Neural cell (in vitro differentiated cells): ENCODE measurements at regions not wholly inside any gene's neighbourhood (a gene's known extent, or its start where the extent isn't known, plus 50 kb on each side); places are given as distances from the start of the nearest gene placed in this dataset.

Experiments
- H2AFZ ChIP-seq: fragments of 200-600, 300-800 bp; sonication (generic), shearing (Covaris generic); 2 replicates; pipeline ENCODE4 v1.6.0; 2014; ENCODE audit warnings: low read depth, mild to moderate bottlenecking, antibody characterized with exemption, low read length, moderate library complexity
- H3F3A ChIP-seq: fragments of 200-600 bp; shearing (Covaris generic); 2 replicates; pipeline ENCODE4 v1.6.1; 2016; ENCODE audit warnings: mild to moderate bottlenecking, moderate library complexity, mixed read lengths, antibody characterized with exemption, low read length; ENCODE audit not compliant: insufficient read depth, poor library complexity, severe bottlenecking
- H3K27ac ChIP-seq: fragments of 200-600, 300-800 bp; sonication (generic), shearing (Covaris generic); 2 replicates; pipeline ENCODE4 v1.5.1; 2014; ENCODE audit warnings: mild to moderate bottlenecking, low read length, moderate library complexity
- H3K27me3 ChIP-seq: fragments of 300-800, 200-600 bp; sonication (generic), shearing (Covaris generic); 2 replicates; pipeline ENCODE4 v1.6.0; 2014; ENCODE audit warnings: mild to moderate bottlenecking, low read depth, low read length, moderate library complexity; ENCODE audit not compliant: insufficient read depth
- H3K36me3 ChIP-seq: fragments of 300-800, 200-600 bp; sonication (generic), shearing (Covaris generic); 2 replicates; pipeline ENCODE4 v1.5.1; 2014; ENCODE audit warnings: mild to moderate bottlenecking, antibody characterized with exemption, low read length, moderate library complexity; ENCODE audit not compliant: insufficient read depth
- H3K4me2 ChIP-seq: fragments of 300-800, 200-600 bp; sonication (generic), shearing (Covaris generic); 2 replicates; pipeline ENCODE4 v1.6.0; 2014; ENCODE audit warnings: mild to moderate bottlenecking, low read length
- H3K4me3 ChIP-seq: fragments of 300-800, 200-600 bp; sonication (generic), shearing (Covaris generic); 2 replicates; pipeline ENCODE4 v1.5.1; 2014; ENCODE audit warnings: mild to moderate bottlenecking, low read length, moderate library complexity
- H3K79me2 ChIP-seq: fragments of 200-600 bp; shearing (Covaris generic); replicated peaks from 2 replicates; pipeline ENCODE4 v1.6.0; 2014; ENCODE audit warnings: mild to moderate bottlenecking, low read length, moderate library complexity; ENCODE audit not compliant: insufficient read depth
- H3K9ac ChIP-seq: fragments of 300-800, 200-600 bp; sonication (generic), shearing (Covaris generic); 2 replicates; pipeline ENCODE4 v1.6.1; 2016; ENCODE audit warnings: mild to moderate bottlenecking, low read length, mixed read lengths
- H3K9me2 ChIP-seq: fragments of 200-600 bp; shearing (Covaris generic); 2 replicates; pipeline ENCODE4 v1.6.1; 2016; ENCODE audit warnings: mild to moderate bottlenecking, low read length, mixed read lengths; ENCODE audit not compliant: insufficient read depth
- H3K9me3 ChIP-seq: fragments of 200-600, 300-800 bp; sonication (generic), shearing (Covaris generic); 2 replicates; pipeline ENCODE4 v1.6.1; 2016; ENCODE audit warnings: mild to moderate bottlenecking, mixed run types, low read length, moderate library complexity, mixed read lengths
- H4K20me1 ChIP-seq: fragments of 200-600 bp; shearing (Covaris generic); 2 replicates; pipeline ENCODE4 v1.6.1; 2016; ENCODE audit warnings: mild to moderate bottlenecking, mixed run types; ENCODE audit not compliant: insufficient read depth
- EP300 ChIP-seq: fragments of 450-650 bp; conservative IDR thresholded peaks from 2 replicates; pipeline ENCODE4 v1.6.1; 2014; ENCODE audit warnings: antibody characterized with exemption, mild to moderate bottlenecking, moderate library complexity; ENCODE audit not compliant: poor library complexity, severe bottlenecking
- EZH2 ChIP-seq: fragments of 200-600, 300-800 bp; shearing (Covaris generic), sonication (generic); IDR thresholded peaks from 2 replicates; pipeline ENCODE4 v1.6.1; 2014; ENCODE audit warnings: antibody characterized with exemption, low read length, borderline replicate concordance, mild to moderate bottlenecking; ENCODE audit not compliant: insufficient read depth, poor library complexity, severe bottlenecking
- MXI1 ChIP-seq: fragments of 450-650 bp; conservative IDR thresholded peaks from 2 replicates; pipeline ENCODE4 v1.6.1; 2014; ENCODE audit warnings: antibody characterized with exemption, mild to moderate bottlenecking; ENCODE audit not compliant: poor library complexity, severe bottlenecking
- POLR2AphosphoS5 ChIP-seq: IDR thresholded peaks from 2 replicates; pipeline ENCODE4 v1.6.1; 2012
- RAD21 ChIP-seq: fragments of 450-650 bp; conservative IDR thresholded peaks from 2 replicates; pipeline ENCODE4 v1.6.1; 2014; ENCODE audit warnings: antibody characterized with exemption, mild to moderate bottlenecking, moderate library complexity
- SMC3 ChIP-seq: fragments of 450-650 bp; conservative IDR thresholded peaks from 2 replicates; pipeline ENCODE4 v1.6.1; 2014; ENCODE audit warnings: antibody characterized with exemption, mild to moderate bottlenecking, moderate library complexity; ENCODE audit not compliant: poor library complexity
- TAF1 ChIP-seq: IDR thresholded peaks from 2 replicates; pipeline ENCODE4 v1.6.1; 2012; ENCODE audit warnings: low read depth
- TF ChIP-seq, protein P1 (sequence below): IDR thresholded peaks from 2 replicates; pipeline ENCODE4 v1.6.1; 2012; ENCODE audit warnings: borderline replicate concordance
- TF ChIP-seq, protein P2 (sequence below): fragments of 450-650 bp; IDR thresholded peaks from 2 replicates; pipeline ENCODE4 v1.5.1; 2014; ENCODE audit warnings: antibody characterized with exemption, mild to moderate bottlenecking, moderate library complexity; ENCODE audit not compliant: poor library complexity, severe bottlenecking

DNA sequence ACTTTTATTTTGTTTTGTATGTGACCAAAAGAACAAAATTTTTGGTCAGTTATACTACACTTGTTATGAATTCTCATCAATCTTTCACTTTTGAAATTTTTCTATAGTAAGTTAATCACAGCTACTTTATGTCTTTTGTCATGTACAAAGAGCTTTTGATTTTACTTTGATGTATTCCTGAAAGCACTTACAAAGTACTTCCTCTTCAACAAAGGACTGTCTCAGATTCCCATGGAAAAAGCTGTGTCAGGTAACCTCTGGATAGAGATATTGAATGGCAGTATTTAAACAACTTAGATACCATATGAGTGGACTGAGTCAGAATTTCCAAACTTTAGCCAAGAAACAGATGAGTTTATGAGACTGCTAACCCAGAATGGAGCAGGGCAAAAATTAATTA lies 689.3 kb upstream of the ATXN8OS start:
- Histone ChIP-seq H3K4me2 (no peak overlapping the region), H4K20me1 (no peaks in the 10 kb centered on the region), H3K27ac (no peak overlapping the region), H3K79me2 (no peaks in the 10 kb centered on the region), H3K4me3 (no peak overlapping the region), H3K9ac (no peak overlapping the region), H3K36me3 (no peaks in the 10 kb centered on the region), H3K9me2 (no peaks in the 10 kb centered on the region), H2AFZ (no peak overlapping the region), H3K9me3 (no peaks in the 10 kb centered on the region), H3F3A (no peaks in the 10 kb centered on the region), H3K27me3 (no peaks in the 10 kb centered on the region)
- no peak for TF ChIP-seq MXI1
- TF ChIP-seq EZH2 = no peak
- TF ChIP-seq EP300 = no peak
- TF ChIP-seq, protein P1, sequence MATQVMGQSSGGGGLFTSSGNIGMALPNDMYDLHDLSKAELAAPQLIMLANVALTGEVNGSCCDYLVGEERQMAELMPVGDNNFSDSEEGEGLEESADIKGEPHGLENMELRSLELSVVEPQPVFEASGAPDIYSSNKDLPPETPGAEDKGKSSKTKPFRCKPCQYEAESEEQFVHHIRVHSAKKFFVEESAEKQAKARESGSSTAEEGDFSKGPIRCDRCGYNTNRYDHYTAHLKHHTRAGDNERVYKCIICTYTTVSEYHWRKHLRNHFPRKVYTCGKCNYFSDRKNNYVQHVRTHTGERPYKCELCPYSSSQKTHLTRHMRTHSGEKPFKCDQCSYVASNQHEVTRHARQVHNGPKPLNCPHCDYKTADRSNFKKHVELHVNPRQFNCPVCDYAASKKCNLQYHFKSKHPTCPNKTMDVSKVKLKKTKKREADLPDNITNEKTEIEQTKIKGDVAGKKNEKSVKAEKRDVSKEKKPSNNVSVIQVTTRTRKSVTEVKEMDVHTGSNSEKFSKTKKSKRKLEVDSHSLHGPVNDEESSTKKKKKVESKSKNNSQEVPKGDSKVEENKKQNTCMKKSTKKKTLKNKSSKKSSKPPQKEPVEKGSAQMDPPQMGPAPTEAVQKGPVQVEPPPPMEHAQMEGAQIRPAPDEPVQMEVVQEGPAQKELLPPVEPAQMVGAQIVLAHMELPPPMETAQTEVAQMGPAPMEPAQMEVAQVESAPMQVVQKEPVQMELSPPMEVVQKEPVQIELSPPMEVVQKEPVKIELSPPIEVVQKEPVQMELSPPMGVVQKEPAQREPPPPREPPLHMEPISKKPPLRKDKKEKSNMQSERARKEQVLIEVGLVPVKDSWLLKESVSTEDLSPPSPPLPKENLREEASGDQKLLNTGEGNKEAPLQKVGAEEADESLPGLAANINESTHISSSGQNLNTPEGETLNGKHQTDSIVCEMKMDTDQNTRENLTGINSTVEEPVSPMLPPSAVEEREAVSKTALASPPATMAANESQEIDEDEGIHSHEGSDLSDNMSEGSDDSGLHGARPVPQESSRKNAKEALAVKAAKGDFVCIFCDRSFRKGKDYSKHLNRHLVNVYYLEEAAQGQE = no peak
- TF ChIP-seq, protein P2, sequence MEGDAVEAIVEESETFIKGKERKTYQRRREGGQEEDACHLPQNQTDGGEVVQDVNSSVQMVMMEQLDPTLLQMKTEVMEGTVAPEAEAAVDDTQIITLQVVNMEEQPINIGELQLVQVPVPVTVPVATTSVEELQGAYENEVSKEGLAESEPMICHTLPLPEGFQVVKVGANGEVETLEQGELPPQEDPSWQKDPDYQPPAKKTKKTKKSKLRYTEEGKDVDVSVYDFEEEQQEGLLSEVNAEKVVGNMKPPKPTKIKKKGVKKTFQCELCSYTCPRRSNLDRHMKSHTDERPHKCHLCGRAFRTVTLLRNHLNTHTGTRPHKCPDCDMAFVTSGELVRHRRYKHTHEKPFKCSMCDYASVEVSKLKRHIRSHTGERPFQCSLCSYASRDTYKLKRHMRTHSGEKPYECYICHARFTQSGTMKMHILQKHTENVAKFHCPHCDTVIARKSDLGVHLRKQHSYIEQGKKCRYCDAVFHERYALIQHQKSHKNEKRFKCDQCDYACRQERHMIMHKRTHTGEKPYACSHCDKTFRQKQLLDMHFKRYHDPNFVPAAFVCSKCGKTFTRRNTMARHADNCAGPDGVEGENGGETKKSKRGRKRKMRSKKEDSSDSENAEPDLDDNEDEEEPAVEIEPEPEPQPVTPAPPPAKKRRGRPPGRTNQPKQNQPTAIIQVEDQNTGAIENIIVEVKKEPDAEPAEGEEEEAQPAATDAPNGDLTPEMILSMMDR = no peak
- TF ChIP-seq TAF1 = no peak
- no peak for TF ChIP-seq POLR2AphosphoS5
- TF ChIP-seq SMC3 = no peak
- no peak for TF ChIP-seq RAD21

DNA sequence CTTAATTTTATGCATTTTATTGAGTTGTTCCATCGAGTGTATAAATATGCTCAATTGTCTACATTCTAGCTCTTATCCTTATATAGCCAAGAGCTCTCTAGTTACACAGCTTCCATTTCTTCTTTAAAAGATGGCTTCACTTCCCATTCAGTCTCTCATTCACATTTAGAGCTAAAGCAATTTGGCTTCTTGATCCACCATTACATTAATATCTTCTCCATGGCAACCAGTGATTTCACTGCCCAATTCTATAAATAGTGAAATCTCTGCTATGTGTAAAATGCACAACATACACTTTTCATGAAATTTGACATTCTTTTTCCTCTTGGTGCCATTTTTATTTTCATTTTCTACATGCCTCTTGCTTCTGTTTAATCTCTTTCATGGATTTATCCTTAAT lies 696.9 kb upstream of the ATXN8OS start:
- TF ChIP-seq POLR2AphosphoS5 = peak; percentile 34
- TF ChIP-seq EP300 = peak; percentile 60
- TF ChIP-seq, protein P2 = no peak
- Histone ChIP-seq H3K9ac (no peak overlapping the region), H3K9me3 (no peaks in the 10 kb centered on the region), H3K36me3 (no peaks in the 10 kb centered on the region), H2AFZ (peak overlapping the region; percentile 49), H3K27me3 (no peaks in the 10 kb centered on the region), H3K27ac (peak overlapping the region; percentile 81), H3K79me2 (no peaks in the 10 kb centered on the region), H3K4me3 (peak overlapping the region; percentile 10), H4K20me1 (no peaks in the 10 kb centered on the region), H3K9me2 (no peaks in the 10 kb centered on the region), H3K4me2 (peak overlapping the region; percentile 22), H3F3A (no peaks in the 10 kb centered on the region)
